Astrocyte (in vitro differentiated cells and primary cell): ENCODE measurements at regions not wholly inside any gene's neighbourhood (a gene's known extent, or its start where the extent isn't known, plus 50 kb on each side); places are given as distances from the start of the nearest gene placed in this dataset.

Experiments
- EZH2 ChIP-seq: IDR thresholded peaks from 2 replicates; pipeline ENCODE4 v1.6.1; 2012; ENCODE audit warnings: mild to moderate bottlenecking, low read length, inconsistent platforms; ENCODE audit not compliant: insufficient read depth
- TF ChIP-seq, protein P1 (sequence below): IDR thresholded peaks from 2 replicates; pipeline ENCODE4 v1.5.1; 2011; ENCODE audit warnings: low read depth, mild to moderate bottlenecking, inconsistent platforms, low read length, moderate library complexity; ENCODE audit not compliant: insufficient read depth

- TF ChIP-seq, protein P1, sequence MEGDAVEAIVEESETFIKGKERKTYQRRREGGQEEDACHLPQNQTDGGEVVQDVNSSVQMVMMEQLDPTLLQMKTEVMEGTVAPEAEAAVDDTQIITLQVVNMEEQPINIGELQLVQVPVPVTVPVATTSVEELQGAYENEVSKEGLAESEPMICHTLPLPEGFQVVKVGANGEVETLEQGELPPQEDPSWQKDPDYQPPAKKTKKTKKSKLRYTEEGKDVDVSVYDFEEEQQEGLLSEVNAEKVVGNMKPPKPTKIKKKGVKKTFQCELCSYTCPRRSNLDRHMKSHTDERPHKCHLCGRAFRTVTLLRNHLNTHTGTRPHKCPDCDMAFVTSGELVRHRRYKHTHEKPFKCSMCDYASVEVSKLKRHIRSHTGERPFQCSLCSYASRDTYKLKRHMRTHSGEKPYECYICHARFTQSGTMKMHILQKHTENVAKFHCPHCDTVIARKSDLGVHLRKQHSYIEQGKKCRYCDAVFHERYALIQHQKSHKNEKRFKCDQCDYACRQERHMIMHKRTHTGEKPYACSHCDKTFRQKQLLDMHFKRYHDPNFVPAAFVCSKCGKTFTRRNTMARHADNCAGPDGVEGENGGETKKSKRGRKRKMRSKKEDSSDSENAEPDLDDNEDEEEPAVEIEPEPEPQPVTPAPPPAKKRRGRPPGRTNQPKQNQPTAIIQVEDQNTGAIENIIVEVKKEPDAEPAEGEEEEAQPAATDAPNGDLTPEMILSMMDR: peak; percentile 65
- no peak for TF ChIP-seq EZH2
These were observed 94.0 kb upstream of the ZMIZ1 start for GRCh38 chr10:78974617-78975317.
